NCI-H1417 (cell line): ENCODE measurements at regions not wholly inside any gene's neighbourhood (a gene's known extent, or its start where the extent isn't known, plus 50 kb on each side); places are given as distances from the start of the nearest gene placed in this dataset.

Source experiments
- DNase-seq, 3 experiments: peaks; one replicate each; lab custom pipeline; 2025; lab: John Stamatoyannopoulos, UW

- DNase-seq = no peak
Measured at GRCh38 chr9:107732781-107733522, 243.4 kb upstream of the KLF4 start.

- no peak for DNase-seq
Measured at GRCh38 chr9:107731115-107731762, 241.7 kb upstream of the KLF4 start.

- no peak for DNase-seq
Measured at GRCh38 chr9:107730666-107731065, 241.1 kb upstream of the KLF4 start.

- DNase-seq = no peak
Measured at GRCh38 chr9:107727086-107727780, 237.7 kb upstream of the KLF4 start.

- DNase-seq = no peak
Measured at GRCh38 chr9:107723015-107723414, 233.4 kb upstream of the KLF4 start.

GRCh38 chr9:107721705-107722245, 232.2 kb upstream of the KLF4 start:
- DNase-seq = no peak

- DNase-seq = no peak
Measured at GRCh38 chr9:107720501-107720900, 230.9 kb upstream of the KLF4 start.

- DNase-seq = no peak
Measured at GRCh38 chr9:107717529-107718314, 228.2 kb upstream of the KLF4 start.

GRCh38 chr9:107715740-107716139, 226.2 kb upstream of the KLF4 start:
- DNase-seq = no peak

GRCh38 chr9:107713470-107713869, 223.9 kb upstream of the KLF4 start:
- no peak for DNase-seq

- DNase-seq = no peak
Measured at GRCh38 chr9:107712390-107712789, 222.8 kb upstream of the KLF4 start.

- DNase-seq = no peak
Measured at GRCh38 chr9:107711542-107711941, 222.0 kb upstream of the KLF4 start.

- no peak for DNase-seq
Measured at GRCh38 chr9:107710953-107711352, 221.4 kb upstream of the KLF4 start.

GRCh38 chr9:107710546-107710945, 221.0 kb upstream of the KLF4 start:
- DNase-seq = no peak

- no peak for DNase-seq
Measured at GRCh38 chr9:107708791-107709190, 219.2 kb upstream of the KLF4 start.

- no peak for DNase-seq
Measured at GRCh38 chr9:107707915-107708441, 218.4 kb upstream of the KLF4 start.

GRCh38 chr9:107707428-107707837, 217.9 kb upstream of the KLF4 start:
- no peak for DNase-seq

GRCh38 chr9:107706701-107707427, 217.3 kb upstream of the KLF4 start:
- no peak for DNase-seq

- DNase-seq = no peak
Measured at GRCh38 chr9:107705521-107705920, 216.0 kb upstream of the KLF4 start.

- DNase-seq = no peak
Measured at GRCh38 chr9:107704774-107705173, 215.2 kb upstream of the KLF4 start.

GRCh38 chr9:107703651-107704050, 214.1 kb upstream of the KLF4 start:
- no peak for DNase-seq
